H9 (cell line): ENCODE measurements at regions not wholly inside any gene's neighbourhood (a gene's known extent, or its start where the extent isn't known, plus 50 kb on each side); places are given as distances from the start of the nearest gene placed in this dataset.

Source experiments
- DNase-seq: peaks from one replicate; pipeline ENCODE4 v3.0.0-alpha.2; 2017
- H2AFZ ChIP-seq: one replicate; pipeline ENCODE4 v1.6.1; 2013; ENCODE audit warnings: mild to moderate bottlenecking, low read length, control low read depth, moderate library complexity
- H2AK5ac ChIP-seq: 2 replicates; pipeline ENCODE4 v1.6.1; 2013; ENCODE audit warnings: low read length, control low read depth, mixed read lengths; ENCODE audit not compliant: insufficient read length
- H2BK120ac ChIP-seq: one replicate; pipeline ENCODE4 v1.6.1; 2013; ENCODE audit warnings: low read depth, mild to moderate bottlenecking, low read length, control low read depth, inconsistent platforms; ENCODE audit not compliant: poor library complexity, severe bottlenecking
- H2BK12ac ChIP-seq: 2 replicates; pipeline ENCODE4 v1.6.1; 2013; ENCODE audit warnings: low read length, control low read depth, mixed read lengths, low read depth; ENCODE audit not compliant: insufficient read length
- H2BK15ac ChIP-seq: 2 replicates; pipeline ENCODE4 v1.6.1; 2013; ENCODE audit warnings: low read depth, low read length, control low read depth
- H2BK20ac ChIP-seq: one replicate; pipeline ENCODE4 v1.6.1; 2013; ENCODE audit warnings: low read depth, mild to moderate bottlenecking, low read length, control low read depth, inconsistent platforms; ENCODE audit not compliant: poor library complexity, severe bottlenecking
- H2BK5ac ChIP-seq: 2 replicates; pipeline ENCODE4 v1.6.1; 2013; ENCODE audit warnings: low read length, control low read depth, mixed read lengths; ENCODE audit not compliant: insufficient read length
- H3K14ac ChIP-seq: 2 replicates; pipeline ENCODE4 v1.6.1; 2013; ENCODE audit warnings: low read length, control low read depth; ENCODE audit not compliant: insufficient read depth
- H3K18ac ChIP-seq: 2 replicates; pipeline ENCODE4 v1.6.1; 2013; ENCODE audit warnings: low read depth, mild to moderate bottlenecking, mixed read lengths, low read length, control low read depth; ENCODE audit not compliant: insufficient read length
- H3K23ac ChIP-seq: 2 replicates; pipeline ENCODE4 v1.6.1; 2013; ENCODE audit warnings: low read length, control low read depth, mixed read lengths, low read depth; ENCODE audit not compliant: insufficient read length
- H3K23me2 ChIP-seq: 2 replicates; pipeline ENCODE4 v1.6.1; 2013; ENCODE audit warnings: low read depth, mild to moderate bottlenecking, mixed read lengths, low read length, control low read depth; ENCODE audit not compliant: insufficient read length, poor library complexity, severe bottlenecking
- H3K27ac ChIP-seq: 2 replicates; pipeline ENCODE4 v1.5.1; 2013; ENCODE audit warnings: low read length, control low read depth, mixed read lengths, low read depth; ENCODE audit not compliant: insufficient read length
- H3K27me3 ChIP-seq: 2 replicates; pipeline ENCODE4 v1.6.1; 2013; ENCODE audit warnings: low read length, control low read depth, inconsistent platforms; ENCODE audit not compliant: insufficient read depth
- H3K4ac ChIP-seq: 2 replicates; pipeline ENCODE4 v1.6.1; 2013; ENCODE audit warnings: low read depth, mild to moderate bottlenecking, control low read depth, inconsistent platforms, low read length, moderate library complexity
- H3K4me1 ChIP-seq: 2 replicates; pipeline ENCODE4 v1.6.1; 2013; ENCODE audit warnings: low read length, control low read depth, inconsistent platforms; ENCODE audit not compliant: insufficient read depth
- H3K4me2 ChIP-seq: 2 replicates; pipeline ENCODE4 v1.6.1; 2013; ENCODE audit warnings: low read length, control low read depth, mixed read lengths; ENCODE audit not compliant: insufficient read length, insufficient read depth
- H3K56ac ChIP-seq: 2 replicates; pipeline ENCODE4 v1.6.1; 2013; ENCODE audit warnings: low read depth, mild to moderate bottlenecking, mixed read lengths, low read length, control low read depth; ENCODE audit not compliant: insufficient read length
- H3K79me1 ChIP-seq: 2 replicates; pipeline ENCODE4 v1.6.1; 2013; ENCODE audit warnings: low read depth, mild to moderate bottlenecking, moderate library complexity, low read length, control low read depth, inconsistent platforms; ENCODE audit not compliant: insufficient read depth, poor library complexity, severe bottlenecking
- H3K79me2 ChIP-seq: 2 replicates; pipeline ENCODE4 v1.6.1; 2013; ENCODE audit warnings: low read length, control low read depth, inconsistent platforms; ENCODE audit not compliant: insufficient read depth
- H3K9ac ChIP-seq: 2 replicates; pipeline ENCODE4 v1.6.1; 2013; ENCODE audit warnings: low read length, control low read depth, mixed read lengths; ENCODE audit not compliant: insufficient read length; ENCODE audit errors: extremely low read depth
- H3K9me3 ChIP-seq: one replicate; pipeline ENCODE4 v1.6.1; 2013; ENCODE audit warnings: low read depth, low read length, inconsistent platforms; ENCODE audit not compliant: control insufficient read depth
- H3T11ph ChIP-seq: one replicate; pipeline ENCODE4 v1.6.1; 2013; ENCODE audit warnings: mild to moderate bottlenecking, low read length, control low read depth, inconsistent platforms
- H4K20me1 ChIP-seq: one replicate; pipeline ENCODE4 v1.6.1; 2013; ENCODE audit not compliant: control insufficient read depth, insufficient read length, insufficient read depth
- H4K5ac ChIP-seq: 2 replicates; pipeline ENCODE4 v1.6.1; 2013; ENCODE audit warnings: low read depth, mild to moderate bottlenecking, mixed read lengths, low read length, control low read depth; ENCODE audit not compliant: insufficient read length
- H4K8ac ChIP-seq: replicated peaks from 2 replicates; pipeline ENCODE4 v1.6.1; 2013; ENCODE audit warnings: low read length, control low read depth, mixed read lengths, low read depth; ENCODE audit not compliant: insufficient read length
- H4K91ac ChIP-seq: 2 replicates; pipeline ENCODE4 v1.6.1; 2013; ENCODE audit warnings: low read depth, mild to moderate bottlenecking, moderate library complexity, mixed read lengths, low read length, control low read depth; ENCODE audit not compliant: insufficient read length
- H3K27ac Mint-ChIP-seq, 3 experiments: 2 replicates in 2 of 3; 3 replicates in 1 of 3; pipeline ENCODE4 v1.8.0; 2020 to 2021; ENCODE audit warnings: mixed read lengths in 3 of 3, mild to moderate bottlenecking in 1 of 3, moderate library complexity in 1 of 3
- H3K27me3 Mint-ChIP-seq: 2 replicates; pipeline ENCODE4 v1.8.0; 2021; ENCODE audit warnings: low read depth, mild to moderate bottlenecking, moderate library complexity, mixed read lengths
- H3K36me3 Mint-ChIP-seq, 3 experiments: 2 replicates in 2 of 3; 3 replicates in 1 of 3; pipeline ENCODE4 v1.8.0; 2020 to 2021; ENCODE audit warnings: low read depth in 3 of 3, mixed read lengths in 3 of 3; ENCODE audit not compliant: insufficient read depth in 1 of 3
- H3K4me1 Mint-ChIP-seq, 2 experiments: 2 replicates each; pipeline ENCODE4 v1.8.0; 2020; ENCODE audit warnings: mixed read lengths in 2 of 2
- H3K4me3 Mint-ChIP-seq, 2 experiments: 2 replicates in 1 of 2; 3 replicates in 1 of 2; pipeline ENCODE4 v1.8.0; 2020 to 2021; ENCODE audit warnings: mild to moderate bottlenecking in 2 of 2, mixed read lengths in 2 of 2, moderate library complexity in 1 of 2
- H3K9me3 Mint-ChIP-seq, 2 experiments: 2 replicates in 1 of 2; 3 replicates in 1 of 2; pipeline ENCODE4 v1.8.0; 2020; ENCODE audit warnings: mild to moderate bottlenecking in 2 of 2, mixed read lengths in 2 of 2, moderate library complexity in 1 of 2
- CTCF ChIP-seq: fragments of 200-600 bp; sonication (generic); conservative IDR thresholded peaks from 3 replicates; pipeline ENCODE4 v1.8.0; 2021; ENCODE audit warnings: antibody characterized with exemption, mild to moderate bottlenecking
- WGBS: extraction: QIAGEN DNeasy Blood & Tissue Kit; methylation state at CpG from one replicate; pipeline ENCODE4 v1.1.7; 2013; ENCODE audit warnings: missing lambda C conversion rate, low lambda C conversion rate, mixed read lengths; ENCODE audit not compliant: insufficient read length; ENCODE audit errors: extremely low coverage; 5-methylcytosine and 5-hydroxymethylcytosine counted together

GRCh38 chr14:66380143-66380542, 106.0 kb upstream of the CCDC196 start:
- H3K9ac ChIP-seq = no peak overlapping the region
- H2BK15ac ChIP-seq = no peak overlapping the region
- no peaks in the 10 kb centered on the region for H3K79me1 ChIP-seq
- H3K4me1 ChIP-seq = peaks cover 7% of the 10 kb centered on the region; the same call in 1 of the 2 replicates
- Mint-ChIP-seq H3K27me3 (no peaks in the 10 kb centered on the region), H3K36me3 (no peaks in the 10 kb centered on the region), H3K4me1 (peaks cover 26 to 27% of the 10 kb centered on the region in 2 experiments), H3K4me3 (no peak overlapping the region), H3K9me3 (no peaks in the 10 kb centered on the region), H3K27ac (no peak overlapping the region; a peak in 1 of 7 replicates)
- TF ChIP-seq CTCF = no peak
- H4K20me1 ChIP-seq = no peaks in the 10 kb centered on the region
- H4K91ac ChIP-seq = no peak overlapping the region
- H3K4ac ChIP-seq = no peak overlapping the region
- H4K5ac ChIP-seq = no peak overlapping the region
- H2BK5ac ChIP-seq = no peak overlapping the region
- no peak overlapping the region for H2AFZ ChIP-seq
- H3K4me2 ChIP-seq = no peak overlapping the region
- H3T11ph ChIP-seq = no peak overlapping the region
- DNase-seq = no peak
- H2BK20ac ChIP-seq = no peak overlapping the region
- H2BK120ac ChIP-seq = no peak overlapping the region
- WGBS = no CpG with 5 or more reads among the region's 1 CpG
- no peak overlapping the region for H2BK12ac ChIP-seq
- no peak overlapping the region for H2AK5ac ChIP-seq
- no peak overlapping the region for H3K14ac ChIP-seq
- no peak overlapping the region for H4K8ac ChIP-seq
- no peak overlapping the region for H3K27ac ChIP-seq
- no peaks in the 10 kb centered on the region for H3K23me2 ChIP-seq
- no peaks in the 10 kb centered on the region for H3K79me2 ChIP-seq
- no peaks in the 10 kb centered on the region for H3K9me3 ChIP-seq
- no peak overlapping the region for H3K23ac ChIP-seq
- H3K56ac ChIP-seq = no peak overlapping the region
- no peak overlapping the region for H3K18ac ChIP-seq
- no peaks in the 10 kb centered on the region for H3K27me3 ChIP-seq
